Right ventricle myocardium inferior (tissue), 1 donor: ENCODE measurements at regions not wholly inside any gene's neighbourhood (a gene's known extent, or its start where the extent isn't known, plus 50 kb on each side); places are given as distances from the start of the nearest gene placed in this dataset.

ENCODE experiments used
- ATAC-seq: fragments of 200-7000 bp; cut with Tn5 transposase; one replicate; pipeline ENCODE4 v1.9.1; 2020; ENCODE audit warnings: mild to moderate bottlenecking, moderate library complexity
- DNase-seq: peaks from one replicate; pipeline ENCODE4 v3.0.0; 2021; ENCODE audit errors: missing footprints
- intact Hi-C: fragments of 100-400 bp; cut with DNase I; formaldehyde crosslinking; loops from one replicate; pipeline ENCODE4 v1.11.0; 2022
- donor health status: DM: no; HTN: yes; CAD: no; lungs with severe emphysema.

- DNase-seq (peak; percentile 41), ATAC-seq (no peak)
- intact Hi-C loops: no loop called here
Measured at GRCh38 chr10:47198221-47198620, 101.8 kb upstream of the GDF10 start.

- DNase-seq (no peak), ATAC-seq (no peak)
- intact Hi-C loops: no loop called here
Measured at GRCh38 chr10:47205192-47205591, 94.8 kb upstream of the GDF10 start.

GRCh38 chr10:47206449-47207280 is 93.3 kb upstream of the GDF10 start:
- intact Hi-C loops: no loop called here
- ATAC-seq: no peak

GRCh38 chr10:47207281-47207615 is 92.7 kb upstream of the GDF10 start:
- no peak for DNase-seq
- intact Hi-C loops: no loop called here
- peak; percentile 50 for ATAC-seq

More at GRCh38 chr10:47206449-47207280, 93.3 kb upstream of the GDF10 start:
- DNase-seq: no peak

GRCh38 chr10:47207894-47208469 is 92.0 kb upstream of the GDF10 start:
- intact Hi-C loops: no loop called here
- DNase-seq (no peak), ATAC-seq (no peak)

GRCh38 chr10:47209466-47209865 is 90.5 kb upstream of the GDF10 start:
- no peak for DNase-seq
- no peak for ATAC-seq
- intact Hi-C loops: no loop called here

GRCh38 chr10:47214520-47214919 is 85.5 kb upstream of the GDF10 start:
- intact Hi-C loops: no loop called here
- ATAC-seq: no peak
- DNase-seq: no peak

- intact Hi-C loops: no loop called here
- ATAC-seq (no peak), DNase-seq (no peak)
Measured at GRCh38 chr10:47217113-47217512, 82.9 kb upstream of the GDF10 start.

GRCh38 chr10:47218803-47219202 is 81.2 kb upstream of the GDF10 start:
- intact Hi-C loops: no loop called here
- DNase-seq (no peak), ATAC-seq (no peak)

- no peak for ATAC-seq
- intact Hi-C loops: no loop called here
- DNase-seq: no peak
Measured at GRCh38 chr10:47222461-47222860, 77.5 kb upstream of the GDF10 start.

GRCh38 chr10:47223236-47223635 is 76.8 kb upstream of the GDF10 start:
- DNase-seq: no peak
- intact Hi-C loops: no loop called here
- no peak for ATAC-seq

- ATAC-seq (no peak), DNase-seq (no peak)
- intact Hi-C loops: no loop called here
Measured at GRCh38 chr10:47224546-47225218, 75.3 kb upstream of the GDF10 start.

GRCh38 chr10:47225219-47225927 is 74.6 kb upstream of the GDF10 start:
- DNase-seq (no peak), ATAC-seq (no peak)
- intact Hi-C loops: no loop called here

GRCh38 chr10:47225928-47226645 is 73.9 kb upstream of the GDF10 start:
- ATAC-seq: no peak
- intact Hi-C loops: no loop called here
- no peak for DNase-seq

- no peak for DNase-seq
- intact Hi-C loops: no loop called here
- ATAC-seq: peak; percentile 33
Measured at GRCh38 chr10:47230482-47230881, 69.5 kb upstream of the GDF10 start.

GRCh38 chr10:47230957-47231356 is 69.0 kb upstream of the GDF10 start:
- DNase-seq (no peak), ATAC-seq (no peak)
- intact Hi-C loops: no loop called here

GRCh38 chr10:47231414-47231813 is 68.6 kb upstream of the GDF10 start:
- DNase-seq: no peak

GRCh38 chr10:47233631-47234030 is 66.4 kb upstream of the GDF10 start:
- peak; percentile 75 for ATAC-seq
- no peak for DNase-seq
- intact Hi-C loops: no loop called here

More at GRCh38 chr10:47231414-47231813, 68.6 kb upstream of the GDF10 start:
- intact Hi-C loops: no loop called here
- no peak for ATAC-seq

GRCh38 chr10:47235484-47235883 is 64.5 kb upstream of the GDF10 start:
- no peak for ATAC-seq

More at GRCh38 chr10:47235484-47235883, 64.5 kb upstream of the GDF10 start:
- intact Hi-C loops: no loop called here
- DNase-seq: no peak
